Suprapubic skin (tissue), 3 donors: ENCODE measurements at regions not wholly inside any gene's neighbourhood (a gene's known extent, or its start where the extent isn't known, plus 50 kb on each side); places are given as distances from the start of the nearest gene placed in this dataset.

Experiments used
- EP300 ChIP-seq: sonication (generic); formaldehyde crosslinking; IDR thresholded peaks from one replicate; pipeline ENCODE4 v1.6.1; 2017; ENCODE audit warnings: antibody characterized with exemption
- POLR2A ChIP-seq, 2 donors: fragments of 450-650 bp; IDR thresholded peaks; one replicate each; pipeline ENCODE4 v1.6.1; 2017; ENCODE audit warnings: antibody characterized with exemption in 2 of 2, mild to moderate bottlenecking in 2 of 2, moderate library complexity in 2 of 2
- TF ChIP-seq, protein P1 (sequence below), 2 donors: fragments of 200-600 bp in 1 of 2; fragments of 450-650 bp in 1 of 2; sonication (generic) in 1 of 2; IDR thresholded peaks; one replicate each; pipeline ENCODE4 v1.5.1; 2016 to 2019; ENCODE audit warnings: antibody characterized with exemption in 2 of 2, mild to moderate bottlenecking in 1 of 2, moderate library complexity in 1 of 2

DNA sequence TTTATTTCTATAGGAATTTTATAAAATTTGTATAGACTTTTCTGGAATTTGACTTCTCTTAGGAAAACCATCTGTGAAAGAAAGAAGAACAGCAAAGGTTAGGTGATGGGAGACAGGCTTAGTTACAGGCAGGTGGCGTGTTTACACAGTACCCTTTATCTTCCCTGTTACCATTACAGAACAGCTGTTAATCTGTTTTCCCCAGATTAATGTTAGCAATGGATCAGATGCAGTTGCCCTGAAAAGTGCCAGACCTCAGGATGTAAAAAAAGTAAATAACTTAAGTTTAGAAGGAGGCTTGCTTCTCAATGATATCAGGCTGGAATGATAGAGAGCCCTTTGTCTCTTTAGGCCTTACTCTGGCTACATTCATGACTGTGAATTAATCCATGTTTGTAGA is 1186.5 kb upstream of the TENM4 start:
- TF ChIP-seq, protein P1, sequence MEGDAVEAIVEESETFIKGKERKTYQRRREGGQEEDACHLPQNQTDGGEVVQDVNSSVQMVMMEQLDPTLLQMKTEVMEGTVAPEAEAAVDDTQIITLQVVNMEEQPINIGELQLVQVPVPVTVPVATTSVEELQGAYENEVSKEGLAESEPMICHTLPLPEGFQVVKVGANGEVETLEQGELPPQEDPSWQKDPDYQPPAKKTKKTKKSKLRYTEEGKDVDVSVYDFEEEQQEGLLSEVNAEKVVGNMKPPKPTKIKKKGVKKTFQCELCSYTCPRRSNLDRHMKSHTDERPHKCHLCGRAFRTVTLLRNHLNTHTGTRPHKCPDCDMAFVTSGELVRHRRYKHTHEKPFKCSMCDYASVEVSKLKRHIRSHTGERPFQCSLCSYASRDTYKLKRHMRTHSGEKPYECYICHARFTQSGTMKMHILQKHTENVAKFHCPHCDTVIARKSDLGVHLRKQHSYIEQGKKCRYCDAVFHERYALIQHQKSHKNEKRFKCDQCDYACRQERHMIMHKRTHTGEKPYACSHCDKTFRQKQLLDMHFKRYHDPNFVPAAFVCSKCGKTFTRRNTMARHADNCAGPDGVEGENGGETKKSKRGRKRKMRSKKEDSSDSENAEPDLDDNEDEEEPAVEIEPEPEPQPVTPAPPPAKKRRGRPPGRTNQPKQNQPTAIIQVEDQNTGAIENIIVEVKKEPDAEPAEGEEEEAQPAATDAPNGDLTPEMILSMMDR (IDR thresholded peaks at IDR 0.05) = no peak
- no peak for TF ChIP-seq EP300
- no peak for TF ChIP-seq POLR2A (IDR thresholded peaks at IDR 0.05)
